ENCODE measurements at regions not wholly inside any gene's neighbourhood (a gene's known extent, or its start where the extent isn't known, plus 50 kb on each side); places are given as distances from the start of the nearest gene placed in this dataset.

DNA sequence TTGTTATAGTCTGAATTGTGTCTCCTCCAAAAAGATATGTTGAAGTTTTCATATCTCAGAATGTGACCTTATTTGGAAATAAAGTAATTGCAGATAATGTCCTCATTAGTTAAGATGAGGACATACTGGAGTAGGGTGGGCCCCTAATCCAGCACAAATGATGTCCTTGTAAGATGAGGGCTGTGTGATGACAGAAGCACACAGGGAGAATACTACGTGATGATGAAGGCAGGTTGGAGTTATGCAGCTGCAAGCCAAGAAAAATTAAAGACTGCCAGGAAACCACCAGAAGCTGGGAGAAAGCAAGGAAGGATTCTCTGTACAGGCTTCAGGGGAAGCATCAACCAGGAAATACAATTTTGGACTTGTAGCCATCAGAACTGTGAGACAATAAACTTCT is 58.3 kb upstream of the PNPT1 start:
- TF ChIP-seq, protein P1, sequence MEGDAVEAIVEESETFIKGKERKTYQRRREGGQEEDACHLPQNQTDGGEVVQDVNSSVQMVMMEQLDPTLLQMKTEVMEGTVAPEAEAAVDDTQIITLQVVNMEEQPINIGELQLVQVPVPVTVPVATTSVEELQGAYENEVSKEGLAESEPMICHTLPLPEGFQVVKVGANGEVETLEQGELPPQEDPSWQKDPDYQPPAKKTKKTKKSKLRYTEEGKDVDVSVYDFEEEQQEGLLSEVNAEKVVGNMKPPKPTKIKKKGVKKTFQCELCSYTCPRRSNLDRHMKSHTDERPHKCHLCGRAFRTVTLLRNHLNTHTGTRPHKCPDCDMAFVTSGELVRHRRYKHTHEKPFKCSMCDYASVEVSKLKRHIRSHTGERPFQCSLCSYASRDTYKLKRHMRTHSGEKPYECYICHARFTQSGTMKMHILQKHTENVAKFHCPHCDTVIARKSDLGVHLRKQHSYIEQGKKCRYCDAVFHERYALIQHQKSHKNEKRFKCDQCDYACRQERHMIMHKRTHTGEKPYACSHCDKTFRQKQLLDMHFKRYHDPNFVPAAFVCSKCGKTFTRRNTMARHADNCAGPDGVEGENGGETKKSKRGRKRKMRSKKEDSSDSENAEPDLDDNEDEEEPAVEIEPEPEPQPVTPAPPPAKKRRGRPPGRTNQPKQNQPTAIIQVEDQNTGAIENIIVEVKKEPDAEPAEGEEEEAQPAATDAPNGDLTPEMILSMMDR (conservative IDR thresholded peaks at IDR 0.05; ENCODE audit: low read depth, low read length): no peak
- TF ChIP-seq EZH2 (IDR thresholded peaks at IDR 0.05; ENCODE audit: borderline replicate concordance, low read depth, low read length, poor library complexity, severe bottlenecking): no peak

Data from A673 (cell line).